Globus pallidus (tissue), 1 donor: ENCODE measurements at regions not wholly inside any gene's neighbourhood (a gene's known extent, or its start where the extent isn't known, plus 50 kb on each side); places are given as distances from the start of the nearest gene placed in this dataset.
A peak's percentile ranks its signal among the peaks of the same experiment; 100 is the strongest.

Experiments
- DNase-seq: peaks from one replicate; pipeline ENCODE4 v3.0.0-alpha.2; 2015; ENCODE audit warnings: low spot score

DNA sequence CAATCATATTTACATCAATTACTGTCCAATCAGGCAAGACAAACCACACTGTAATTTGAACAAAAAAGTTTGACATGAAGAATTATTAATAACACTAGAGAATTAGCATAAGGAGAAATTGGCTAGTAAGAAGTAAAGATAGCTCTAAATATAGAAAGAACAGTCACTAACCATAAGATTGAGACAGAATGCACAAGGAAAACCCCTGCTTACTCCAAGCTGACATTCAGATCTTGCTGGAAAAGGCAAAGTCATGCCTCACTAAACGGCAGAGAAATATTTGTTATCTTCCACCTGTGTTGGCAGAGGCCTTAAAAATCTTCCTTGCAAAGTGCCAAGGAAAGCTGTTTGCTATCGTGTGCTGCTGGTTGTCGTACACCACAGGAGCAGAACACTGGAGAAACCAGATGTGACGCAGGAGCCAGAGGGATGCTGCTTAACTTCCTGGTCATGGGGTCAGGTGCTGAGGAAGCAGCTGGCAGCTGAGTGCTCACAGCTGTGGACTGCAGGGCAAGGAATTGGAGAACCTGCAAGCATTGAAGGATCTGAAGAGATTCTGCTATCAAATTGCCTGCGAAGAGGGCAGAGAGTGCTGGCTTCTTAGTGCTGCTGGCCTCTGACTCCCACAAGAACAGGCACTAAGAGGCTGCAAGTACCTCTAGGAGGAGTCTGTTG, 1323.3 kb downstream of the LRFN5 start:
- no peak for DNase-seq

DNA sequence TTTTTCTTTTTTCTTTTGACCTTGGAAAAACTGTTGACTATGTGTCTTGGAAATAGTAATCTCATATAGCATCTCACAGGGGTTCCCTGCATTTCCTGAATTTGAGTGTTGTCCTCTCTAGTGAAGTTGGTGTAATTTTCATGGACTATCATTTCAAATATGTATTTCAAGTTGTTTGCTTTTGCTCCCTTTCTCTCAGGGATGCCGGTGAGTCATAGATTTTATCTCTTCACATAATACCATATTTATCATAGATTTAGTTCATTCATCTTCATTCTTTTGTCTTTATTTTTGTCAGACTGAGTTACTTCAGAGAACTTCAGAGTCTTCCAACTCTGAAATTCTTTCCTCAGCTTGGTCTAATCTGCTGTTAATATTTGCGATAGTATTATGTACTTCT, 1320.6 kb downstream of the LRFN5 start:
- DNase-seq, result no peak

DNA sequence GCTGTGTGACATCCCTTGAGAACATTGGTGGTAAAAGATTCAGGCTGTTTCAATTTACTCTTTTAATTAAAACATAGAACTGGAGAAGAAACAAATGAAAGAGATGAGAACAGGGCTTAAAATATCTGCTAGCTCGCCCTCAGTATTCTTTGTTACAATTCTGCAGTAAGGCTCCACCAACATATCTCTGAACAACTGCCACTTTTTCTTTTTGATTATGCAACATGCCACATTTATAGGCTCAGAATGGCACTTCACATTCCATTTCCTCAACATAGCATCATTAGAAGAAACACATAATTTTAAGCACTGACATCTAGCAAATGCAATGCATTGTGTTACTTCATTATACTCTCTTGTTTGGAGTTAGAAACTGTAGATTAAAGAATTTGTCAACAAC, 1315.2 kb downstream of the LRFN5 start:
- DNase-seq, result no peak

DNA sequence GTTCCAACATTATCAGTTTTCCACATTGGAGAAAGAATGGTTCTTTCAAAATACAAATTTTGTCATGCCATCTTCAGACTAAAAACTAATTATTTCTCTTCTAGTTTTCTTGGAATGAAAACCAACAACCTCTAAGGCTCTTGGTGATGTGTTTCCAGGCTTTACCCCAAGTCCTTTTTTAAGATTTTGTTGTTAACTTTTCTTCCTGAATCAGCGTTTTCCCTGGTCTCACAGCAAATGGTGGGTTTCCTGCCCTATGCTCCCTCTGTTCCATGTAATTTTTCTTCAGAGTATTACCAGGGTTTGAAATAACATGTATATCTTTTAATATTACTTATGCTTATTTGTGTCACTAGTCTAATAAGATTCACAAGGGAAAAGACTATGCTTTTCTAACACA, 1311.9 kb downstream of the LRFN5 start:
- no peak for DNase-seq

DNA sequence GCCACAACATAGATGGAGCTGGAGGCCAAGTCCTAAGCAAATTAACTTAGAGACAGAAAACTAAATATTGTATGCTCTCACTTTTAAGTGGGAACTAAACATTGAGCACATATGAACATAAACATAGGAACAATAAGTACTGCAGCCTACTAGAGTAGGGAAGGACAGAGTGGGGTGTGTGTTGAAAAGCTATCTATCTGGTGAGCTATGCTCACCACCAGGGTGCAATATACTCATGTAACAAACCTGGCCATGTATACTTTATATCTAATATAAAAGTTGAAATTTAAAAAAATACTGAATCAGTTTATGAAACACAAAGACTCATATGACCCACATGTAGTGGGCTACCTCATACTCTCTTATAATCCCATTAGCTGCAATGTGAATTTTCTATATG, 1305.0 kb downstream of the LRFN5 start:
- DNase-seq, result no peak

DNA sequence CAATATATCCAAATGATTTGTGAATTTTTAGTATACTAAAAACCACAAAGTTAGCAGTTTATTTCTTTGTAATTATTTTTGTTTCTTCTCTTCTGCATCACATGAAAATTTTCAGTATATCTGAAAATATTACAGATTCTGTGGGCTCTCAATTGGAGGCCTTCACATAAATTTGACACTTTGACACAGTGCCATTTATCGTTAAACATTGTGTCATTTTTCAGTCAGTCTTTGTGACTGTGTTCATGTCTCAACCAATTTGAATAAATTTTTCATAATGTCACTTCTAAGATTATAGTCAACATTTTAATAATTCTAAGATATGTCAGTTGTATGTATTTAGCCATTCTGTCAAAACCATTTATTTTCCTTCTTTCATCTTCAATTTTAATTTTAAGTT, 1303.0 kb downstream of the LRFN5 start:
- DNase-seq, result no peak

DNA sequence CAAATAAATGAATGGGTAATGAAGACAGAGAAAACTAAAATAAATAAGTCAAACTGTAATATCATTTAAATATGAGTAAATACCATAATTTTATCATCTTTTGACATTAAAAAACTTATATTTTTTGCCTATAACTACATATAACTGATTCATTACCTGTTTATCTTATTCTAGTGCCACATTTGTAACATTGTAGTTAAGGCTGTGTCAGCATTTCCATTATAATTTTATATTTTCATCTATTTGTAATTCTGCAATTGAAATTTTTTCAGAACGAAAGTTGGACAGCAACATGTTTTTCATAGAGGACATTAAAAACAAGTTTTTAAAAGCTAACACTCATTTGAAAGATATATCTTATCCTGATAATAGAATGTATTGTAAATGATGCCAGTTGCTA, 1286.5 kb downstream of the LRFN5 start:
- no peak for DNase-seq

DNA sequence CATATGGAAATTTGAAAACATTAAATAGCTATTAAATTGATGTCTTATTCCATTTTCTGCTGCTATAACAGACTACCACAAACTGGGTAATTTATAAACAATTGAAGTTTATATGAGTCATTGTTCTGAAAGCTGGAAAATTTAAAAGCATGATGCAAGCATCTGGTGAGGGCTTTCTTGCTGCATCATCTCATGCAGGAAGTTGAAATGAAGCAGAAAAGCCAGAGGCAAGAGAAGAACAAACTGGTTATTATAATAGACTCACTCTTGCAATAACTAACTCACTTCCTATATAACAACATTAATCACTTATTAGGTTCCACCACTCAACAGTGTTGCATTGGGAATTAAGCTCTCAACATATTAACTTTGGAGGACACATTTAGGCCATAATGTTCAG, 1277.4 kb downstream of the LRFN5 start:
- DNase-seq, result no peak

DNA sequence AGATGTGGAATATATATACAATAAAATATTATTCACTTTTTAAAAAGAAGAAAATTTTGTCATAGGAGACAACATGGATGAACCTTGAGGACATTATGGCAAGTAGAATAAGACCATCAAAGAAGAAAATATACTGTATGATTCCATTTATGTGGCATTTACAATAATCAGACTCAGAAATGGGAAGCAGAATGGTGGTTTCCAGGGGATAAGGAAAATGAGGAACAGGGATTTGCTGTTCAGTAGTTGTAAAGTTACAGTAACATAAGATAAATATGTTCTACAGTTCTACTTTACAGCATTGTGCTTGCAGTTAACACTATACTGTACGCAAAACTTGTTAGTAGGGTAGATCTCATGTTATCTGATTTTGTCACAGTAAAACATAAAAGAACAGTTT, 1271.0 kb downstream of the LRFN5 start:
- DNase-seq, result no peak

DNA sequence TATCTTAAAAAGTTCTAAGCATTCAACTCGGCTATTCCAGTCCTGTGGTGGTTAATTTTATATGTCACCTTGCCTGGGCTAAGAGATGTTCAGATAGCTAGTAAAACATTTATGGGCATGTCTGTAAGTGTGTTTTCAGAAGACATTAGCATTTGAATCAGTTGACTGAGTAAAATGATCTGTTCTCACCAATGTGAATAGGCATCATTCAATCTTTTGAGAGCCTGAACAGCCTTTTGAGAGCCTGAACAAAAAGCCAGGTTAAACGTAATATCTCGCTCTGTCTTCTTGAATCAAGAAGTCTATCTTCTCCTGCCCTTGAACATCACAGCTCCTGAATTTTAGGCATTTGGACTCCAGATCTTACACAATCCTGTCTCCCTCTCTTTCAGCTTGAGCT, 1266.1 kb downstream of the LRFN5 start:
- DNase-seq, result no peak

DNA sequence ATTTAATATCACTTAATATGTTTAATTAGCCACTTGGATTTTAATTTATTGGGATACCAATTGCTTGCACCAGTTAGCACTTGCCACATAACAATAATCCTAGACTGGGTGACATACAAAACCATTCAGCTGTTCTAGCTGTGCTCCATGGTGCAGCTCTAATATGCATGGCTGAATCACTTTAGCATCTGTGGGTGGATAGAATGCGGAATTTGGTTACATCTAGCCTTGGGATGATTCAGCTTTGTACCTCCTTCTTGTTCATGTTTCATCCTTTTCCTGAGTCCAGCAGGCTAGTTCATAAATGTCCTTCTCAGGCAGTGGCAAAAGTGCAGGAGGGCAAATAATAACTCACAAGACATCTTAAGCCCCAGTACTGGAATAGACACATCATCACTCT, 1263.0 kb downstream of the LRFN5 start:
- no peak for DNase-seq

DNA sequence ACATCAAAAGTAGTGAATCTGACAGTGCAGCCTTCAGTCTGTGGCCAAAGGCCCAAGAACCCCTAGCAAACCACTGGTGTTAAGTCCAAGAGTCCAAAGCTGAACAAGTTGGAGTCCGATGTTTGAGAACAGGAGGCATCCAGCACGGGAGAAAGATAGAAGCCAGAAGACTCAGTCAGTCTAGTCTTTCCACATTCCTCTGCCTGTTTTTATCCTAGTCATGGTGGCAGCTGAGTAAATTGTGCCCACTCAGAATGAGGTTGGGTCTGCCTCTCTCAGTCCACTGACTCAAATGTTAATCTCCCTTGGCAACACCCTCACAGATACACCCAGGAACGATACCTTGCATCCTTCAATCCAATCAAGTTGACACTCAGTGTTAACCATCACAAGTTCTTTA, 1255.4 kb downstream of the LRFN5 start:
- no peak for DNase-seq

DNA sequence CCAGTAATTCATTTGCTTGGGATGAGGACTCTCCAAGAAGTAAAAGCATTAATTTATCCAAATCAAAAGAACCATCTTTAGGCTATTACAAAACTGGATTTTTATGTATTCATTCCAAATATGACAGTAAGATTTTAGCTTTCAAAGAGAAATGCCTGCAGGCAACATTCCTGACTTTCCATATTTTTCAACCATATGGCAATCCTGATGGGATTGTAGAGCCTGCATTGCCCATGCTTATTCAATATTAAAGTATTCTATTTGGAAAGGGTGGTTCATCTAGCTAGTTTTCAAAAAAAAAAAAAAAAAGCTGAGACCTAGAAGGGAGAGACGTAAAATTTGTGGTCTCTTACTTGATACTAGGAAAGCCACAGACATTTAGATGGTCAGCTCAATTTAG, 1253.7 kb downstream of the LRFN5 start:
- no peak for DNase-seq

DNA sequence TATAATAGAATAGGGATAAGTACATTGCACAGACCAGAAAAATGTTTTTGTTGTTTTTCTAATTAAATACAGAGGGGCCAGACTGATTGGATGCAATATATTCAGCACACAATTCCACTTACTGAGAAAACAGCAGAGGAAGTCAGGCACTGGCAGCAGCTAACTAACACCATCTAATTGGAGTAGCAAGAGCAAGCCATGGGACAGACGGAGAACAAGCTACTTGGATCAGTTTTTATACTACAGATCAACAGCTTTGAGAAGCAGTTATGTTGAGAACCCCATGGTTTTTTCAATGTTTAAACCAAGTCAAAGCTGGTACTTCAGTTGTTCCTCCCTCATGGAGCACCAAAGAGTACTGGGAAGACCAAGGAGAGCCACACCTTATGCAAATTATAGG, 1249.4 kb downstream of the LRFN5 start:
- DNase-seq, result no peak

DNA sequence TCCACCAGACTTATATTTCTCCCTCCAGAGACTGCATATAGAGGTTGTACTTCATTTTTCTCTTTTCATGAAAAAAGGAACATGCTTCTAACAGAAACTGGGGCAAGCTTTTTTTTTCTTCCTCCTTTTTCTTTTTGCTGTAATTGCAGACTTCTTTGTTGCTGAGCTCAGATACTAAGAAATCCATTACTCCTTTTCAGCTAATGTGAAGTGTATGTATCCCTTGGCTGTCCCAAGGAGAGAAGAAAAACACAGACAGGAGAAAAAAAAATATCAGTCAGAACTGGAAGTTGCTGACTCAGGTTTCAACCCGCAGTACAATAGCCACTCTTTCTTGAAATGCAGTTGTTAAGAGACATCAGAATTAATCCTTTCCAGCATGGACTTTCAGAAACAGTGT, 1248.4 kb downstream of the LRFN5 start:
- peak; percentile 1 for DNase-seq

DNA sequence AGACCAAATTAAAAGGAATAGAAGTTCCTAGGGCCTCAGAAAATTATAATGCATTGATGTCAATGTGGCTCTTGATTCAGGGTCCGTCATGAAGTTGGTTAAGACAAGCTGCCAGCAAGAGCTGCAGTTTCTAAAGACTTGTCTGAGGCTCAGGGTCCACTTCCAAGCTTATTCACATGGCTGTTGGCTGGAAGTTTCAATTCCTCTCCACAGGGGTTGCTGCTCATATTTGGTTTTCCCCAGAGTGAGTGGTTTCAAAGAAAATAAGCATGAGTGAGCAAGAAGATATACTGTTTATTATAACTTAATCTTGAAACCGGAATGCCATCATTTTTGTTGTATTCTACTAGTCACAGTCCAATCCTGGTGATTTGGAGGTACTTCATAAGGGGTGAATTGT, 1247.4 kb downstream of the LRFN5 start:
- DNase-seq, result peak; percentile 8

DNA sequence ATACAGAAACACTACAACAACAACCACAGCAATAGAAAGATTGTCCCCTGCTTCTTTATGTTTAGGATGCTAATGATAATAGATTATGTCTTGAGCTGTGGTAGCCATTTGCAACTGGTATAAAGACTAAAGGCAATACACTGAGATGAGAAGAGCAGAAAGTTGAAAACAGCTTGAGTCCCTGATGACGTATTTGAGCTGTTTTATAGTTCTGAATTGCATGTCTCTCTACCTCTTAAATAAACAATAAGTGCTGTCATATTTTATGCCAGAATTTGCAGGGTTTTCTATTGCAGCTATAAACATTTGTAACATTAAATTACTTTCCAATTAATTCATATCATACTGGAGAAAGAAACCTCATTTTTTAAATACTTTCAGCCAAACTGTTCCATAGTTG, 1242.0 kb downstream of the LRFN5 start:
- DNase-seq, result no peak

DNA sequence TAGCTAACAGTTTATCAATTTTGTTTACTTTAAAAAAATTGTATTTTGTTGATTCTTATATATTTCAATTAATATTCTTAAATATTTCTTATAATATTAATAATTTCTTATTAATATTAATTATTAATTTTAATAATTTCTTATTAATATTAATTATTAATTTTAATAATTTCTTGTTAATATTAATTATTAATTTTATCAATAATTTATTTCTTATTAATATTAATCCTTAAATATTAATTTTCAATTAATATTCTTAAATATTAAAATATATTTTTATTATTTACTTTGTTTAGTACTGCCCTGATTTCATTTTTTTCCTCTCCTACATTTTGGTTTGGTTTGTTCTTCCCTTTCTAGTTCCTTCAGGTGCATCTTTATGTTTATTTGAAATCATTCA, 1208.1 kb downstream of the LRFN5 start:
- no peak for DNase-seq

DNA sequence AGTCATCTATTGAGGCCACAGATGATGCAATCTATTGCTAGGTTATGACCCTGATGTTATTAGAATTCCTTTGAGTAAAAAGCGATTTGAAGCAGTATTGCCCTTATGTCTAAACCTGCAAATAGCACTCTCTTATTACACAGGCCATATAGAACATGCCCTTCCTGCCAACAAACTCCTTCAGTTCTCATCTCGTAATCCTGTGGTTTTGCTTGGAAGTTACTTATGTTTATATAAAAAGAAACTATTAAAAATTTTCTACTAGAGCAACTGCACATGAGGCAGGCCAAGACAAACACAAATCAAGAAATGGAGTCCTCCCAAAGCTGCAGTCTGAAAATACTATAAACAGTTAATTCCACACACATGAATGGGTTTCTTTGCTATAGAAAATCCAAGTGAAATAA, 1200.2 kb downstream of the LRFN5 start:
- DNase-seq, result no peak

DNA sequence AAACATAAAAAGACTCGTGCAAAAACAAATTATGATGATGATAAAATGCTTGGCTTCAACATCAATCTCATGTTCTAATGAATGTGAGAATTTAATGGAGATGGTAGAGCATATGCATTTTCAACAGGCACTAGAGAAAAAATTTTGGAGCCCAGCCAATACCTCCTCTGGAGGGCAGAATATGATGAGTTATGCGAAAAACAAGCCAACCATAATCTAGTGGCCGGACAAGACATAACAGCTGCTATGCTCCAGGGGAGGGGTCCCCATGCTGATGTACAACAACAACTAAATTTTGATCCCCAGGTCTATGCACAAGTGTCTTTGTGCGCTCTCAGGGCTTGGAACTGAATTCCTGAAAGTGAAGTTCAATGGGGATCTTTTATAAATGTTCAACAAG, 1197.5 kb downstream of the LRFN5 start:
- DNase-seq, result no peak

DNA sequence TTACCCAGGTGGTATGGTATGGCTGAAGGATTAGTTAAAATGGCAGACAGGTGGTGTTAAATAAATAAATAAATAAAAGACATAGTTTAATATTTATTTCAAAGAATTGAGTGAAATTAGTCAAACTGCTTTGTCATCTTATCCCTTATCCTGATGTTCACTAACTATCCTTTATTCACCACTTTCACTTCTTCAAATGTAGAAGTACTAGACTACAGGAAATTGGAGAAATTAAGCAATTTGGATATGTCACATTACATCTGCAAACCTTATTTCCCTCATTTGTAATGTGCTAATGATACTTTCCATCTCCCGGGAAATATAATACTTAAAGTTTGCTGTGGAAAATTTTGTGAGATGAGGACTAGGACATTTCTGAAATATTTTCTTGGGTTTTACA, 1195.7 kb downstream of the LRFN5 start:
- DNase-seq, result no peak

DNA sequence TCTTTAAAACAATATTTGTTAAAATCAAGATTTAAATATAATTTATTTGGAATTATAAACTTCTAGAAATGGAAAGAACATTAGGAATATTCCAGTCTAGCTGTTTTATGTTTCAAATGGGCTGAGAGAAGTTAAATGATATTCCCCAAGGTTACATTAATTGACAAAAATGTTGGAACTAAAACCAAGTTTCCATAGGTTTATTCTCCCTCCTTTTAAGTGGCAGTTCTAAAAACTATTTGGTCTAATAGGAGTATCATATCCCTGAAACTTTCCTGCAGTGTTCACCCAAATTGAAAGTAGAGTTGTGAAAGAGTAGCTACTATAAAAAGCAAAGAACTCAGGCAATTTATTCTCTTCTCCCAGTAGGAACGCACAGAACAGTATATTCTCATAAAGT, 1185.5 kb downstream of the LRFN5 start:
- DNase-seq, result no peak

DNA sequence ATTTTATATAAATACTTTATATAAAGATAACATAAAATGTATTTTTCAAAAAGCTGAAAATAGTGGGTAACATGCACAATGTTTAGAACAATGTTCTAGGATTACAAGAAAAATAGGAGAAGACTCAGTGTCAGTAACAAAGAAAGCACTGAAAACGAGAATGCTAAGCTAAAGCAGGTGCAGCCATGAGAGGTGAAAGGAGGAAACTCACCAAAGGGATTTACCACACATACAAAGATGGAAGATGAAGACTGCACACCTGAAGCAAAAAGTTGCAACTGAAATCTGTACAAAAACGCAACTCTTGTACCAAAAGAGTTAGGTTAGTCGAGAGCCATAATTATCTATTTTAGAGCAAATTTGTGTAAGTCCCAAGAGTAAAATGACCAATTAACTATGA, 1176.1 kb downstream of the LRFN5 start:
- DNase-seq, result no peak

DNA sequence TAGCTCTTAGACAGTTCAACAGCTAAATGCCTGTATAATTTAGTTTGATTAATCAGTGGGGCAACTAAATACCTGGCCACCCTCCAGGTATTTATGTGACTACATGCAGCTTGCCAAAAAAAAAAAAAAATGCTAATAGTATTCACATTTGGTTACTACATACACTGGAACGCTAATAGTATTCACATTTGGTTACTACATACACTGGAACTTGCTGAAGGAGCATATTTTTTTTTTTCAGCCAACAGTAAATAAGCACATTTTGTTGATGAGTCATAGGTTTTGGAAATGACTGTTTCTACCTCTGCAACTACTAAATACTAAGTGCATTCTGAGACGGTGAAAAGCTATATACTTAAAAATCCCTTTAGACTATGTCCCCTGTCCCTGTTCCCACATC, 1172.3 kb downstream of the LRFN5 start:
- no peak for DNase-seq

DNA sequence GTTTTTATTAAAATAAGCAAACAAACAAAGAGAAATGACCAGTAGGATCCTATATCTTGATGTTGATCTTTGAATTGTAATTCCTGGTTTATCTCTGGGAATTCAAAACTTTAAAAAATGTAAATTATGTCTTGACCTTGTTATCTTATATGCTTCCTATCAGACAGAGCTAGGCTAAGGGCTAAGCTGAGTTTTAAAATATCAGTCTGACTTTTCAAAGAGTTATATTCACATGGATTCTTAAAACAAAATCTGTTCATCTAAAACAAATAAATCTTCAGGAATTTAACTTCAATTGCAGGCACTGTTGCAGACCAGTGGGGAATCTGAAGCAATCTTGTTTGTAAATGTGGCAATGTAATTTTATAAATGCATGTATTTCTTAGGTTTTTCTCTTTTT, 1144.1 kb downstream of the LRFN5 start:
- DNase-seq, result no peak
